SK-N-SH (cell line): ENCODE measurements at regions not wholly inside any gene's neighbourhood (a gene's known extent, or its start where the extent isn't known, plus 50 kb on each side); places are given as distances from the start of the nearest gene placed in this dataset.

Experiments
- TF ChIP-seq, protein P1 (sequence below): IDR thresholded peaks from 2 replicates; pipeline ENCODE4 v1.6.1; 2012; ENCODE audit warnings: mild to moderate bottlenecking, low read depth, low read length, moderate library complexity
- TF ChIP-seq, protein P2 (sequence below): fragments of 150-350 bp; IDR thresholded peaks from 2 replicates; pipeline ENCODE4 v1.6.1; 2017; ENCODE audit warnings: antibody characterized with exemption, low read length, low read depth, borderline replicate concordance

DNA sequence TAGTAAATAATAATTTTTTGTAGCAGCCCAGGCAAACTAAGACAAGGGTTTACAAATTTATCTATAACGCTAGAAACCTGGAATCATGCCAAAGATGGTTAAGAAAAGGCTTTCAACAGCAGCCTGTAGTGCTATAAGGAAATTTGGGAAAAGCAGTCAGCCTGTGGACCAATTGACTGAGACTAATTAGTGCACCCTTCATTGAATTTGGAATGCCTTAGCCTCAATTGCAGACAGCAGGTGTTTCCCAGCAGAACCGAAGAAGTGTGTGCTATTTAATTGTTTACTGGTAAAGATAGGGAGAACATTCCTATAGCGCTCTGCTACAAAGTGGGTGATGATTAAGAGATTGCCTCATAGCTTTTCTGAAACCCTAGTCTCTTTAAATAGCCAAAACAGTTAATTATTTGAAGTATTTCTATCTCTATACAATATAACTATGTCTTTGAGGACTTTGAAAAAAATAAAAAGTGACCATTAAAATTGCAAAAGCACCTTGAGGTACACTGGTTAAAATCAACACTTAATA, 1884.3 kb upstream of the PCDH20 start:
- TF ChIP-seq, protein P1, sequence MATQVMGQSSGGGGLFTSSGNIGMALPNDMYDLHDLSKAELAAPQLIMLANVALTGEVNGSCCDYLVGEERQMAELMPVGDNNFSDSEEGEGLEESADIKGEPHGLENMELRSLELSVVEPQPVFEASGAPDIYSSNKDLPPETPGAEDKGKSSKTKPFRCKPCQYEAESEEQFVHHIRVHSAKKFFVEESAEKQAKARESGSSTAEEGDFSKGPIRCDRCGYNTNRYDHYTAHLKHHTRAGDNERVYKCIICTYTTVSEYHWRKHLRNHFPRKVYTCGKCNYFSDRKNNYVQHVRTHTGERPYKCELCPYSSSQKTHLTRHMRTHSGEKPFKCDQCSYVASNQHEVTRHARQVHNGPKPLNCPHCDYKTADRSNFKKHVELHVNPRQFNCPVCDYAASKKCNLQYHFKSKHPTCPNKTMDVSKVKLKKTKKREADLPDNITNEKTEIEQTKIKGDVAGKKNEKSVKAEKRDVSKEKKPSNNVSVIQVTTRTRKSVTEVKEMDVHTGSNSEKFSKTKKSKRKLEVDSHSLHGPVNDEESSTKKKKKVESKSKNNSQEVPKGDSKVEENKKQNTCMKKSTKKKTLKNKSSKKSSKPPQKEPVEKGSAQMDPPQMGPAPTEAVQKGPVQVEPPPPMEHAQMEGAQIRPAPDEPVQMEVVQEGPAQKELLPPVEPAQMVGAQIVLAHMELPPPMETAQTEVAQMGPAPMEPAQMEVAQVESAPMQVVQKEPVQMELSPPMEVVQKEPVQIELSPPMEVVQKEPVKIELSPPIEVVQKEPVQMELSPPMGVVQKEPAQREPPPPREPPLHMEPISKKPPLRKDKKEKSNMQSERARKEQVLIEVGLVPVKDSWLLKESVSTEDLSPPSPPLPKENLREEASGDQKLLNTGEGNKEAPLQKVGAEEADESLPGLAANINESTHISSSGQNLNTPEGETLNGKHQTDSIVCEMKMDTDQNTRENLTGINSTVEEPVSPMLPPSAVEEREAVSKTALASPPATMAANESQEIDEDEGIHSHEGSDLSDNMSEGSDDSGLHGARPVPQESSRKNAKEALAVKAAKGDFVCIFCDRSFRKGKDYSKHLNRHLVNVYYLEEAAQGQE: no peak
- TF ChIP-seq, protein P2, sequence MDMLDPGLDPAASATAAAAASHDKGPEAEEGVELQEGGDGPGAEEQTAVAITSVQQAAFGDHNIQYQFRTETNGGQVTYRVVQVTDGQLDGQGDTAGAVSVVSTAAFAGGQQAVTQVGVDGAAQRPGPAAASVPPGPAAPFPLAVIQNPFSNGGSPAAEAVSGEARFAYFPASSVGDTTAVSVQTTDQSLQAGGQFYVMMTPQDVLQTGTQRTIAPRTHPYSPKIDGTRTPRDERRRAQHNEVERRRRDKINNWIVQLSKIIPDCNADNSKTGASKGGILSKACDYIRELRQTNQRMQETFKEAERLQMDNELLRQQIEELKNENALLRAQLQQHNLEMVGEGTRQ: no peak
